ENCODE measurements at regions not wholly inside any gene's neighbourhood (a gene's known extent, or its start where the extent isn't known, plus 50 kb on each side); places are given as distances from the start of the nearest gene placed in this dataset.

DNA sequence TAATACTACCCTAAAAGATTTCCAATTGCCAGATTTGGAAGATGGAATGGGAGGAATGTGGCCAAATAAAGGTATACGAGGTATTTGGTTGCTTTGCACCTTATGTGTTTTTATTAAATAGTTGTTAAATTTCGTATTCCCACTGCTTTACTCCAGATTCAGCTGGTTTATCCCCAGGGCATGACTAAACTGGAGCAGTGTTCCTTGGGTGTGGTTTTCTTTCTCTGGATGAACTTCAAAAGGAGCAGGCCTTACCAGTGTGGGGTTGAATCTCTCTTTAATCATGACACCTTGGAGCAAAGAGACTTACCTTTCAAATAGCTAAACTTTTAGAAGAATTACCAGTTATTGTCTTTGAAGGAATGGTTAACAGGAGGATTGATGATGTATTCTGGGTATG lies 121.7 kb upstream of the BNC2 start:
- Histone ChIP-seq H3K23ac (ENCODE audit: insufficient read length) (no peak overlapping the region), H3K9me3 (ENCODE audit: insufficient read depth in 2 of 2, low read depth in 1 of 2, low read length in 1 of 2) (peaks cover 0 to 4% of the 10 kb centered on the region in 2 experiments; a peak in 2 of 4 replicates), H2BK5ac (ENCODE audit: low read depth, low read length) (no peak overlapping the region), H2AK5ac (ENCODE audit: low read depth, low read length) (no peak overlapping the region), H3K14ac (ENCODE audit: insufficient read length) (no peak overlapping the region), H3K36me3 (ENCODE audit: control insufficient read depth in 2 of 4, insufficient read depth in 4 of 4, low read length in 3 of 4) (no peaks in the 10 kb centered on the region), H2AFZ (ENCODE audit: low read length) (no peak overlapping the region), H4K8ac (ENCODE audit: extremely low read depth, insufficient read depth, low read length) (no peak overlapping the region), H3K56ac (replicated peaks; ENCODE audit: insufficient read length, low read depth, low read length) (no peak overlapping the region), H3K4me1 (replicated peaks in 1 of 4; ENCODE audit: control insufficient read depth in 3 of 4, insufficient read depth in 4 of 4, low read length in 3 of 4) (no peaks in the 10 kb centered on the region), H2BK20ac (ENCODE audit: low read length) (no peak overlapping the region), H4K20me1 (replicated peaks in 1 of 2; ENCODE audit: control insufficient read depth in 1 of 2, insufficient read depth in 2 of 2, low read length in 2 of 2) (no peaks in the 10 kb centered on the region), H3K79me2 (ENCODE audit: control insufficient read depth in 1 of 2, insufficient read depth in 2 of 2, low read length in 2 of 2) (no peaks in the 10 kb centered on the region), H2BK12ac (ENCODE audit: low read depth, low read length) (no peak overlapping the region), H3K27ac (ENCODE audit: low read depth, low read length) (no peak overlapping the region), H4K5ac (ENCODE audit: insufficient read length, low read depth, low read length) (no peak overlapping the region), H3K4me3 (ENCODE audit: extremely low read depth in 1 of 4, insufficient read depth in 2 of 4, low read depth in 3 of 4, low read length in 4 of 4) (no peak overlapping the region), H3K18ac (ENCODE audit: extremely low read depth, low read length) (no peak overlapping the region), H2BK15ac (ENCODE audit: low read length) (no peak overlapping the region), H3K79me1 (ENCODE audit: low read depth, low read length) (no peaks in the 10 kb centered on the region), H3K4me2 (ENCODE audit: insufficient read depth in 1 of 2, low read depth in 2 of 2, low read length in 2 of 2) (no peak overlapping the region), H3K9ac (replicated peaks in 1 of 4; ENCODE audit: extremely low read depth in 1 of 4, low read depth in 3 of 4, low read length in 3 of 4) (no peak overlapping the region), H3K4ac (replicated peaks; ENCODE audit: insufficient read length, low read depth, low read length) (no peak overlapping the region), H2BK120ac (replicated peaks; ENCODE audit: low read depth, low read length) (no peak overlapping the region), H3K27me3 (replicated peaks in 1 of 4; ENCODE audit: control insufficient read depth in 3 of 4, extremely low read depth in 1 of 4, insufficient read depth in 3 of 4, low read length in 3 of 4) (no peaks in the 10 kb centered on the region), H4K91ac (replicated peaks; ENCODE audit: insufficient read length, low read length) (no peak overlapping the region), H3K23me2 (ENCODE audit: low read depth, low read length) (no peaks in the 10 kb centered on the region)
- FAIRE-seq (no peak), DNase-seq (ENCODE audit: low read depth in 1 of 2, low spot score in 2 of 2) (no peak)
- WGBS, 2 experiments (ENCODE audit: extremely low coverage in 1 of 2, insufficient coverage in 1 of 2, insufficient read length in 1 of 2, insufficient replicate concordance in 2 of 2, low coverage in 1 of 2, low lambda C conversion rate in 2 of 2, missing lambda C conversion rate in 1 of 2) = 93% methylated on average over 2 of the region's 2 CpGs; no CpG with 5 or more reads in 1 of the 2 experiments
- POLR2A ChIA-PET (ENCODE audit: partially characterized antibody) = no interaction called here
- CTCF ChIA-PET (ENCODE audit: partially characterized antibody) = no interaction called here
- TF ChIP-seq POU5F1 (IDR thresholded peaks at IDR 0.05; ENCODE audit: low read depth, low read length) = no peak
- TF ChIP-seq TEAD4 (IDR thresholded peaks at IDR 0.05; ENCODE audit: low read depth, low read length) = no peak
- TF ChIP-seq, protein P1, sequence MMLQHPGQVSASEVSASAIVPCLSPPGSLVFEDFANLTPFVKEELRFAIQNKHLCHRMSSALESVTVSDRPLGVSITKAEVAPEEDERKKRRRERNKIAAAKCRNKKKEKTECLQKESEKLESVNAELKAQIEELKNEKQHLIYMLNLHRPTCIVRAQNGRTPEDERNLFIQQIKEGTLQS (IDR thresholded peaks at IDR 0.05; ENCODE audit: insufficient read depth, low read depth, low read length) = no peak
- no peak for TF ChIP-seq RXRA (IDR thresholded peaks at IDR 0.05; ENCODE audit: insufficient read depth, low read depth, low read length)
- no peak for TF ChIP-seq CHD2 (IDR thresholded peaks at IDR 0.05; ENCODE audit: low read length)

All from H1 (cell line).